GM12878 (cell line): ENCODE measurements at regions not wholly inside any gene's neighbourhood (a gene's known extent, or its start where the extent isn't known, plus 50 kb on each side); places are given as distances from the start of the nearest gene placed in this dataset.

Source experiments
- ATAC-seq: fragments of 200-7000 bp; cut with Tn5 transposase; 3 replicates; pipeline ENCODE4 v1.9.1; 2020; ENCODE audit warnings: mild to moderate bottlenecking, moderate library complexity
- BruUV-seq: library from RNA; stranded (reverse); fragments of 400-500 nt; replicated peaks from 2 replicates; lab custom pipeline; 2021; lab: Mats Ljungman, UMichigan
- CTCF ChIA-PET: fragments of 300-600 bp; sonication (Branson Sonifier 250); formaldehyde crosslinking; extraction: SDS; loops from one replicate; lab custom pipeline; 2021; ENCODE audit warnings: inconsistent platforms; lab: Yijun Ruan, JAX
- POLR2A ChIA-PET: fragments of 350-600 bp; formaldehyde crosslinking; extraction: SDS; loops from one replicate; lab custom pipeline; 2021; ENCODE audit warnings: inconsistent platforms; lab: Charles Lee
- RAD21 ChIA-PET: fragments of 300-600 bp; sonication (Branson Sonifier 250); formaldehyde crosslinking; loops from one replicate; lab custom pipeline; 2023; ENCODE audit warnings: antibody characterized with exemption; ENCODE audit not compliant: unreplicated experiment; lab: Charles Lee
- SMC1A ChIA-PET: fragments of 300-600 bp; sonication (Branson Sonifier 250); formaldehyde crosslinking; loops from one replicate; lab custom pipeline; 2023; ENCODE audit not compliant: unreplicated experiment, uncharacterized antibody; lab: Charles Lee
- DNase-seq: peaks from one replicate; pipeline ENCODE4 v3.0.0-alpha.2; 2011; ENCODE audit warnings: low read depth, low spot score
- FAIRE-seq: peaks from 3 replicates; lab custom pipeline; 2011; peaks lifted over from hg19 to GRCh38; lab: Jason Lieb, UNC
- H2AFZ ChIP-seq: 2 replicates; pipeline ENCODE4 v1.6.0; 2011; ENCODE audit warnings: low read depth, low read length, control low read depth; ENCODE audit not compliant: control insufficient read depth
- H3K27ac ChIP-seq: 2 replicates; pipeline ENCODE4 v1.5.1; 2011; ENCODE audit warnings: control low read depth; ENCODE audit not compliant: control insufficient read depth, insufficient read depth
- H3K27me3 ChIP-seq, 2 experiments: replicated peaks in 1 of 2; 2 replicates each; pipeline versions ENCODE4 v1.6.0 to v1.6.1; 2011; ENCODE audit warnings: low read length in 1 of 2; ENCODE audit not compliant: control insufficient read depth in 2 of 2, insufficient read depth in 2 of 2
- H3K36me3 ChIP-seq, 2 experiments: 2 replicates each; pipeline ENCODE4 v1.5.1; 2011; ENCODE audit warnings: low read length in 1 of 2; ENCODE audit not compliant: control insufficient read depth in 2 of 2, insufficient read depth in 2 of 2
- H3K4me1 ChIP-seq: 2 replicates; pipeline ENCODE4 v1.6.1; 2011; ENCODE audit warnings: mild to moderate bottlenecking, low read length, moderate library complexity, mixed read lengths; ENCODE audit not compliant: control insufficient read depth, insufficient read depth
- H3K4me2 ChIP-seq: 2 replicates; pipeline ENCODE4 v1.6.0; 2011; ENCODE audit warnings: control low read depth; ENCODE audit not compliant: control insufficient read depth, insufficient read depth
- H3K4me3 ChIP-seq: fragments of 200-600 bp; sonication (generic); 2 replicates; pipeline ENCODE4 v1.5.1; 2016
- H3K79me2 ChIP-seq: 2 replicates; pipeline ENCODE4 v1.6.0; 2011; ENCODE audit warnings: low read length; ENCODE audit not compliant: control insufficient read depth, insufficient read depth
- H3K9ac ChIP-seq: 2 replicates; pipeline ENCODE4 v1.8.0; 2011; ENCODE audit warnings: low read length, control low read depth, mixed read lengths; ENCODE audit not compliant: control insufficient read depth, insufficient read depth
- H3K9me3 ChIP-seq: replicated peaks from 3 replicates; pipeline ENCODE4 v1.5.1; 2011; ENCODE audit warnings: mild to moderate bottlenecking, low read length; ENCODE audit not compliant: control insufficient read depth, insufficient read depth
- H4K20me1 ChIP-seq: 2 replicates; pipeline ENCODE4 v1.6.0; 2011; ENCODE audit not compliant: control insufficient read depth, insufficient read depth
- E2F8 ChIP-seq: fragments of 450-650 bp; IDR thresholded peaks from 2 replicates; pipeline ENCODE4 v1.6.1; 2018; ENCODE audit warnings: mild to moderate bottlenecking, low read depth, moderate library complexity; ENCODE audit not compliant: partially characterized antibody
- ELK1 ChIP-seq: IDR thresholded peaks from 2 replicates; pipeline ENCODE4 v1.6.1; 2012; ENCODE audit warnings: low read depth, low read length, improper control_type of control experiment
- NBN ChIP-seq: fragments of 450-650 bp; IDR thresholded peaks from 2 replicates; pipeline ENCODE4 v1.6.1; 2016
- NKRF ChIP-seq: fragments of 450-650 bp; conservative IDR thresholded peaks from 2 replicates; pipeline ENCODE4 v1.6.1; 2017; ENCODE audit warnings: mild to moderate bottlenecking, moderate library complexity
- NR2C2 ChIP-seq: IDR thresholded peaks from 2 replicates; pipeline ENCODE4 v1.6.1; 2011; ENCODE audit warnings: borderline replicate concordance, low read depth; ENCODE audit not compliant: control insufficient read depth, insufficient read length
- PAX8 ChIP-seq: fragments of 450-650 bp; IDR thresholded peaks from 2 replicates; pipeline ENCODE4 v1.6.1; 2017; ENCODE audit warnings: mild to moderate bottlenecking, moderate library complexity
- PBX3 ChIP-seq: IDR thresholded peaks from 2 replicates; pipeline ENCODE4 v1.6.1; 2011; ENCODE audit warnings: mild to moderate bottlenecking, low read depth, low read length, moderate library complexity; ENCODE audit not compliant: insufficient replicate concordance
- RCOR1 ChIP-seq: conservative IDR thresholded peaks from 2 replicates; pipeline ENCODE4 v1.6.1; 2012; ENCODE audit warnings: low read depth, low read length, improper control_type of control experiment
- SMC3 ChIP-seq: IDR thresholded peaks from 2 replicates; pipeline ENCODE4 v1.6.1; 2011; ENCODE audit warnings: low read length, improper control_type of control experiment, borderline replicate concordance
- SREBF1 ChIP-seq: IDR thresholded peaks from 2 replicates; pipeline ENCODE4 v1.6.1; 2012; ENCODE audit warnings: mild to moderate bottlenecking, low read length
- STAT3 ChIP-seq: IDR thresholded peaks from 2 replicates; pipeline ENCODE4 v1.6.1; 2011; ENCODE audit warnings: low read depth, low read length, improper control_type of control experiment
- TCF3 ChIP-seq: IDR thresholded peaks from 2 replicates; pipeline ENCODE4 v1.6.1; 2012; ENCODE audit warnings: low read depth, mild to moderate bottlenecking, low read length, borderline replicate concordance; ENCODE audit not compliant: insufficient read depth
- USF1 ChIP-seq: IDR thresholded peaks from 2 replicates; pipeline ENCODE4 v1.6.1; 2011; ENCODE audit warnings: borderline replicate concordance, low read depth, mild to moderate bottlenecking, moderate library complexity, mixed read lengths, low read length; ENCODE audit not compliant: insufficient read depth; ENCODE audit errors: extremely low read length
- WGBS: methylation state at CpG from one replicate; pipeline ENCODE4 v1.1.6; 2016; ENCODE audit warnings: low lambda C conversion rate; ENCODE audit not compliant: insufficient replicate concordance, insufficient coverage; ENCODE audit errors: missing lambda C conversion rate; 5-methylcytosine and 5-hydroxymethylcytosine counted together
- in situ Hi-C: fragments of 300-500 bp; cut with MboI; formaldehyde crosslinking; loops from 9 replicates; pipeline ENCODE4 v1.14.3; 2018; ENCODE audit warnings: mixed read lengths
- intact Hi-C: fragments of 100-400 bp; cut with micrococcal nuclease; formaldehyde crosslinking; loops from one replicate; pipeline ENCODE4 v1.14.2; 2022; ENCODE audit not compliant: unreplicated experiment

- FAIRE-seq, result no peak
- no peaks in the 10 kb centered on the region for H3K36me3 ChIP-seq
- H3K4me2 ChIP-seq, result no peak overlapping the region
- no peaks in the 10 kb centered on the region for H3K79me2 ChIP-seq
- TF ChIP-seq NKRF, result no peak
- no peak for TF ChIP-seq ELK1
- TF ChIP-seq RCOR1, result no peak
- TF ChIP-seq TCF3, result no peak
- no peak for TF ChIP-seq E2F8
- no peak for TF ChIP-seq PAX8
- no peak for TF ChIP-seq NBN
- no peak for TF ChIP-seq SREBF1
- TF ChIP-seq USF1, result no peak
- no peak for TF ChIP-seq NR2C2
- TF ChIP-seq STAT3, result no peak
- TF ChIP-seq PBX3, result no peak
- no peak for TF ChIP-seq SMC3
- ChIA-PET SMC1A (interaction anchor here (0.8 kb wide), 1 partner anchor 21 kb away, joined by 5 read pairs; no protein-coding TSS in a partner anchor), POLR2A (no interaction called here), CTCF (no interaction called here), RAD21 (no interaction called here)
- intact Hi-C loops, result no loop called here
- no peak for ATAC-seq
- H3K27me3 ChIP-seq, result no peaks in the 10 kb centered on the region
- no peak overlapping the region for H3K4me3 ChIP-seq
- no peak overlapping the region for H2AFZ ChIP-seq
- H3K4me1 ChIP-seq, result no peaks in the 10 kb centered on the region
- H3K9ac ChIP-seq, result no peak overlapping the region
- H3K27ac ChIP-seq, result no peak overlapping the region
- no TSS peak for BruUV-seq
- in situ Hi-C loops, result no loop called here
- H4K20me1 ChIP-seq, result no peaks in the 10 kb centered on the region
- no peaks in the 10 kb centered on the region for H3K9me3 ChIP-seq
- 80% methylated on average over 6 of the region's 6 CpGs for WGBS
- DNase-seq, result no peak
Observed at GRCh38 chr12:97075161-97075933, 168.3 kb downstream of the NEDD1 start.
